ENCODE measurements at regions not wholly inside any gene's neighbourhood (a gene's known extent, or its start where the extent isn't known, plus 50 kb on each side); places are given as distances from the start of the nearest gene placed in this dataset.

GRCh38 chr6:167049275-167049674, 50.1 kb downstream of the CEP43 start:
- TF ChIP-seq CTCF (conservative IDR thresholded peaks at IDR 0.05; ENCODE audit: low read depth, low read length) (no peak), POLR2A (IDR thresholded peaks at IDR 0.05; ENCODE audit: low read depth, low read length) (no peak), FOS (IDR thresholded peaks at IDR 0.05; ENCODE audit: low read depth, low read length) (no peak), RFX5 (IDR thresholded peaks at IDR 0.05; ENCODE audit: low read depth, low read length) (no peak), CHD1 (IDR thresholded peaks at IDR 0.05; ENCODE audit: low read depth, low read length) (no peak), ELK1 (IDR thresholded peaks at IDR 0.05; ENCODE audit: borderline replicate concordance, low read depth, low read length) (no peak), CEBPB (IDR thresholded peaks at IDR 0.05; ENCODE audit: low read depth, low read length) (no peak), SMC3 (IDR thresholded peaks at IDR 0.05; ENCODE audit: low read depth, low read length) (no peak)
